Panc1 (cell line): ENCODE measurements at regions not wholly inside any gene's neighbourhood (a gene's known extent, or its start where the extent isn't known, plus 50 kb on each side); places are given as distances from the start of the nearest gene placed in this dataset.

Experiments
- ATAC-seq: fragments of 200-7000 bp; cut with Tn5 transposase; 2 replicates; pipeline ENCODE4 v1.9.1; 2020; ENCODE audit warnings: mild to moderate bottlenecking, moderate library complexity
- BruUV-seq: library from RNA; stranded (reverse); fragments of 400-500 nt; replicated peaks from 2 replicates; lab custom pipeline; 2021; lab: Mats Ljungman, UMichigan
- CTCF ChIA-PET: fragments of 300-600 bp; sonication (Branson Sonifier 250); formaldehyde crosslinking; loops from one replicate; lab custom pipeline; 2022; ENCODE audit warnings: antibody characterized with exemption; lab: Charles Lee
- POLR2A ChIA-PET: fragments of 300-600 bp; sonication (Branson Sonifier 250); formaldehyde crosslinking; loops from one replicate; lab custom pipeline; 2022; ENCODE audit warnings: antibody characterized with exemption; lab: Charles Lee
- DNase-seq: peaks from one replicate; pipeline ENCODE4 v3.0.0-alpha.2; 2010; ENCODE audit warnings: low read depth, low spot score
- H3K27ac ChIP-seq: 2 replicates; pipeline ENCODE4 v1.5.1; 2011; ENCODE audit warnings: mild to moderate bottlenecking, low read length, inconsistent platforms
- H3K27me3 ChIP-seq: fragments of 200-500 bp; sonication (Bioruptor generic); 2 replicates; pipeline ENCODE4 v1.6.0; 2014; ENCODE audit warnings: low read length, inconsistent platforms; ENCODE audit not compliant: control insufficient read depth, insufficient read depth
- H3K36me3 ChIP-seq: fragments of 200-500 bp; sonication (Bioruptor generic); 2 replicates; pipeline ENCODE4 v1.5.1; 2014; ENCODE audit warnings: inconsistent platforms, mild to moderate bottlenecking, low read length, moderate library complexity; ENCODE audit not compliant: control insufficient read depth, insufficient read depth
- H3K4me1 ChIP-seq: 2 replicates; pipeline ENCODE4 v1.5.1; 2011; ENCODE audit warnings: inconsistent platforms, mild to moderate bottlenecking, low read length, moderate library complexity; ENCODE audit not compliant: control insufficient read depth, insufficient read depth
- H3K4me3 ChIP-seq, 2 experiments: 2 replicates each; pipeline ENCODE4 v1.5.1; 2011 to 2012; ENCODE audit warnings: low read depth in 2 of 2, low read length in 2 of 2, mild to moderate bottlenecking in 2 of 2, inconsistent platforms in 1 of 2, moderate library complexity in 1 of 2
- H3K9me3 ChIP-seq: fragments of 200-500 bp; sonication (Bioruptor generic); 2 replicates; pipeline ENCODE4 v1.5.1; 2014; ENCODE audit warnings: low read depth, mild to moderate bottlenecking, inconsistent platforms, low read length, moderate library complexity; ENCODE audit not compliant: control insufficient read depth, insufficient read depth
- CTCF ChIP-seq: fragments of 450-650 bp; IDR thresholded peaks from 2 replicates; pipeline ENCODE4 v1.5.1; 2017; ENCODE audit warnings: mild to moderate bottlenecking
- POLR2AphosphoS5 ChIP-seq: IDR thresholded peaks from 2 replicates; pipeline ENCODE4 v1.6.1; 2012; ENCODE audit warnings: mild to moderate bottlenecking, low read depth, low read length, moderate library complexity
- REST ChIP-seq, 2 experiments: IDR thresholded peaks; 2 replicates each; pipeline ENCODE4 v1.6.1; 2011 to 2012; ENCODE audit warnings: low read depth in 2 of 2, control low read depth in 1 of 2, low read length in 1 of 2, mild to moderate bottlenecking in 1 of 2, moderate library complexity in 1 of 2; ENCODE audit not compliant: insufficient read depth in 1 of 2
- SIN3A ChIP-seq: IDR thresholded peaks from 2 replicates; pipeline ENCODE4 v1.6.1; 2012; ENCODE audit warnings: low read depth, mild to moderate bottlenecking, low read length, moderate library complexity, borderline replicate concordance; ENCODE audit not compliant: insufficient read depth
- TCF7L2 ChIP-seq: IDR thresholded peaks from 2 replicates; pipeline ENCODE4 v1.6.1; 2011; ENCODE audit warnings: mild to moderate bottlenecking, low read depth, low read length, inconsistent platforms
- in situ Hi-C: cut with HindIII; loops from 2 replicates; pipeline ENCODE4 v1.10.0; 2016; ENCODE audit warnings: low sequenced_read_pairs, low pct_unique_long_range_greater_than_20kb
- intact Hi-C: fragments of 100-400 bp; cut with micrococcal nuclease; formaldehyde crosslinking; loops from one replicate; pipeline ENCODE4 v1.10.0; 2022; ENCODE audit not compliant: unreplicated experiment

- no peak overlapping the region for H3K27ac ChIP-seq
- H3K36me3 ChIP-seq = no peaks in the 10 kb centered on the region
- POLR2A ChIA-PET = no interaction called here
- no peaks in the 10 kb centered on the region for H3K4me1 ChIP-seq
- BruUV-seq = no TSS peak
- in situ Hi-C loops = no loop called here
- TF ChIP-seq REST (IDR thresholded peaks at IDR 0.05; ENCODE audit: insufficient read depth in 1 of 2, low read depth in 2 of 2, low read length in 1 of 2) (no peak), TCF7L2 (0 out of 2 replicates have a peak, but pooled peaks have one; percentile 19)
- intact Hi-C loops = no loop called here
- H3K27me3 ChIP-seq = no peaks in the 10 kb centered on the region
- no peaks in the 10 kb centered on the region for H3K9me3 ChIP-seq
- H3K4me3 ChIP-seq = no peak overlapping the region
- CTCF ChIA-PET = no interaction called here
- DNase-seq (peak; percentile 18), ATAC-seq (peak; percentile 42; the same call in 1 of the 2 replicates)
Observed at GRCh38 chr13:63435667-63436324, 2020.1 kb upstream of the PCDH20 start.

- BruUV-seq = no TSS peak
- TF ChIP-seq TCF7L2 (no peak), POLR2AphosphoS5 (no peak), REST (IDR thresholded peaks at IDR 0.05; ENCODE audit: insufficient read depth in 1 of 2, low read depth in 2 of 2, low read length in 1 of 2) (no peak), CTCF (no peak), SIN3A (no peak)
- ChIA-PET POLR2A (no interaction called here), CTCF (no interaction called here)
- no peaks in the 10 kb centered on the region for H3K36me3 ChIP-seq
- intact Hi-C loops (no loop called here), in situ Hi-C loops (no loop called here)
- peak; percentile 8 for DNase-seq
- no peaks in the 10 kb centered on the region for H3K4me1 ChIP-seq
- 0 out of 2 replicates have a peak, but pooled peaks have one; percentile 42 for ATAC-seq
- no peak overlapping the region for H3K4me3 ChIP-seq
- H3K27me3 ChIP-seq = no peaks in the 10 kb centered on the region
- H3K27ac ChIP-seq = no peak overlapping the region
- no peaks in the 10 kb centered on the region for H3K9me3 ChIP-seq
Observed at GRCh38 chr13:63433546-63434150, 2018.0 kb upstream of the PCDH20 start.
